ENCODE measurements at regions not wholly inside any gene's neighbourhood (a gene's known extent, or its start where the extent isn't known, plus 50 kb on each side); places are given as distances from the start of the nearest gene placed in this dataset.

GRCh38 chr14:85052646-85053045 lies 477.3 kb upstream of the FLRT2 start:
- TF ChIP-seq CTCF (IDR thresholded peaks at IDR 0.05) (no peak), POLR2AphosphoS5 (IDR thresholded peaks at IDR 0.05; ENCODE audit: low read depth, low read length) (no peak), SIN3A (IDR thresholded peaks at IDR 0.05; ENCODE audit: borderline replicate concordance, insufficient read depth, low read depth, low read length) (no peak), REST (IDR thresholded peaks at IDR 0.05; ENCODE audit: insufficient read depth in 1 of 2, low read depth in 2 of 2, low read length in 1 of 2) (no peak), TCF7L2 (IDR thresholded peaks at IDR 0.05; ENCODE audit: low read depth, low read length) (no peak)
